Peyer's patch (tissue), 4 donors: ENCODE measurements at regions not wholly inside any gene's neighbourhood (a gene's known extent, or its start where the extent isn't known, plus 50 kb on each side); places are given as distances from the start of the nearest gene placed in this dataset.

Experiments
- POLR2A ChIP-seq, 2 donors: fragments of 450-650 bp; IDR thresholded peaks; one replicate each; pipeline ENCODE4 v1.5.1; 2017; ENCODE audit warnings: antibody characterized with exemption in 2 of 2, mild to moderate bottlenecking in 2 of 2, moderate library complexity in 2 of 2
- TF ChIP-seq, protein P1 (sequence below), 6 experiments: fragments of 450-650 bp in 4 of 6; fragments of 200-600 bp in 2 of 6; sonication (generic) in 1 of 6; IDR thresholded peaks; one replicate each; pipeline ENCODE4 v1.5.1; 2017 to 2019; ENCODE audit warnings: antibody characterized with exemption in 6 of 6, mild to moderate bottlenecking in 3 of 6, moderate library complexity in 1 of 6

DNA sequence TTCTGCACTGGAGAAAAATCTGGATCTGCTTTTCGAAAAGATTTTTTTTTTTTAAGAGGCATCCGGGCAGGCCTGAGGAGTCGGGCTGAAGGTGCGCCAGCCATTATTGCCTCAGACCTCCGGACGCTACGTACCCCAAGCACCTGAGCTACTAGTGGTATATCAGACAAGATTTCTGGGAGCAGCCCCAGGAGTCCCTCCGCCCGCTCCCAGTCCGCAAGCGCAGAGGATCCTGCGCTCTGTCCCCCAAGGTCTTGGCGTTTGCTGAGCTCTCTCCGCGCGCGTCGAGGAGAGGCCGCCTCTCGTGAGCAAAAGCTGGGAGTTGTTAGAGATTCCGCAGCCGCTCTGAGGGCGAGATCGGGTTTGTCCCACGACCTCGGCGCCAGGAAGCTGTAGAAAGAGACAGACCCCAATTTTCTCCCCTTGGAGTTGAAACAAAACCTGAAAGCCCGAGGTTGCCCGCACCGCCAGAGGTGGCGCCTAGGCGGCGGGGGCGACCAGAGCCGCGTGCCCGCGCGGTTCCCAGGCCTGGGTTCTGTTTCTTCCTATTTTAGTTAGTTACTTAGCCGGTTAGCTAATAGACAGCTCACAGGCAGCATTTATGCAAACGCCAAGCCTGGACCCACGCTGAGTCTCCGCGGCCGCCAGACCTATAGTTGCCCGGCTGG, 72.5 kb upstream of the POLG start:
- TF ChIP-seq, protein P1, sequence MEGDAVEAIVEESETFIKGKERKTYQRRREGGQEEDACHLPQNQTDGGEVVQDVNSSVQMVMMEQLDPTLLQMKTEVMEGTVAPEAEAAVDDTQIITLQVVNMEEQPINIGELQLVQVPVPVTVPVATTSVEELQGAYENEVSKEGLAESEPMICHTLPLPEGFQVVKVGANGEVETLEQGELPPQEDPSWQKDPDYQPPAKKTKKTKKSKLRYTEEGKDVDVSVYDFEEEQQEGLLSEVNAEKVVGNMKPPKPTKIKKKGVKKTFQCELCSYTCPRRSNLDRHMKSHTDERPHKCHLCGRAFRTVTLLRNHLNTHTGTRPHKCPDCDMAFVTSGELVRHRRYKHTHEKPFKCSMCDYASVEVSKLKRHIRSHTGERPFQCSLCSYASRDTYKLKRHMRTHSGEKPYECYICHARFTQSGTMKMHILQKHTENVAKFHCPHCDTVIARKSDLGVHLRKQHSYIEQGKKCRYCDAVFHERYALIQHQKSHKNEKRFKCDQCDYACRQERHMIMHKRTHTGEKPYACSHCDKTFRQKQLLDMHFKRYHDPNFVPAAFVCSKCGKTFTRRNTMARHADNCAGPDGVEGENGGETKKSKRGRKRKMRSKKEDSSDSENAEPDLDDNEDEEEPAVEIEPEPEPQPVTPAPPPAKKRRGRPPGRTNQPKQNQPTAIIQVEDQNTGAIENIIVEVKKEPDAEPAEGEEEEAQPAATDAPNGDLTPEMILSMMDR (IDR thresholded peaks at IDR 0.05) = no peak
- no peak for TF ChIP-seq POLR2A (IDR thresholded peaks at IDR 0.05)
